Effector CD8-positive, alpha-beta T cell (primary cell): ENCODE measurements at regions not wholly inside any gene's neighbourhood (a gene's known extent, or its start where the extent isn't known, plus 50 kb on each side); places are given as distances from the start of the nearest gene placed in this dataset.
"Not testable (repeated sequence)": the region's sequence is repeated elsewhere in the genome, so short reads cannot be mapped to it uniquely, and the experiment has no call there.

ENCODE experiments used
- DNase-seq: peaks from one replicate; lab custom pipeline; 2025; lab: John Stamatoyannopoulos, UW

GRCh38 chr10:9510626-9511025 lies 1456.1 kb downstream of the GATA3 start:
- DNase-seq, result no peak

GRCh38 chr10:9515922-9516321 lies 1461.4 kb downstream of the GATA3 start:
- no peak for DNase-seq

DNA sequence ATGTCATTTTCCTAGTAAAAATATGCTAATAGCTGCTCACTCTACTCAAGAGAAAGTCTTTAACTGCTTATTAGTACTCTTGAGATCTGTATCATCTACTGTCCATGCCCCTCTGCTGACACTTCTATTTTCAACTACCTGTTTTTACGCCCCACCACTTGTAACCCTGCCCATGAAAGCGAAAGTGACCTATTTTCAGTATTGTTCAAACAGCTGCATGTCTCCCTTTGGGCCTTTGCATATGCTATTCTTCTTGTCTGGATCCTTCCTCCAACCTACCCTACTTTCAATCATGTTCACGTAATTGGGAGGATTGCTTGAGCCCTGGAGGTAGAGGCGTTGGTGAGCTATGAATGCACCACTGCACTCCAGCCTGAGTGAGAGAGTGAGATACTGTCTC lies 1481.3 kb downstream of the GATA3 start:
- no peak for DNase-seq

GRCh38 chr10:9545073-9545472 lies 1472.6 kb upstream of the CELF2 start:
- DNase-seq, result no peak

DNA sequence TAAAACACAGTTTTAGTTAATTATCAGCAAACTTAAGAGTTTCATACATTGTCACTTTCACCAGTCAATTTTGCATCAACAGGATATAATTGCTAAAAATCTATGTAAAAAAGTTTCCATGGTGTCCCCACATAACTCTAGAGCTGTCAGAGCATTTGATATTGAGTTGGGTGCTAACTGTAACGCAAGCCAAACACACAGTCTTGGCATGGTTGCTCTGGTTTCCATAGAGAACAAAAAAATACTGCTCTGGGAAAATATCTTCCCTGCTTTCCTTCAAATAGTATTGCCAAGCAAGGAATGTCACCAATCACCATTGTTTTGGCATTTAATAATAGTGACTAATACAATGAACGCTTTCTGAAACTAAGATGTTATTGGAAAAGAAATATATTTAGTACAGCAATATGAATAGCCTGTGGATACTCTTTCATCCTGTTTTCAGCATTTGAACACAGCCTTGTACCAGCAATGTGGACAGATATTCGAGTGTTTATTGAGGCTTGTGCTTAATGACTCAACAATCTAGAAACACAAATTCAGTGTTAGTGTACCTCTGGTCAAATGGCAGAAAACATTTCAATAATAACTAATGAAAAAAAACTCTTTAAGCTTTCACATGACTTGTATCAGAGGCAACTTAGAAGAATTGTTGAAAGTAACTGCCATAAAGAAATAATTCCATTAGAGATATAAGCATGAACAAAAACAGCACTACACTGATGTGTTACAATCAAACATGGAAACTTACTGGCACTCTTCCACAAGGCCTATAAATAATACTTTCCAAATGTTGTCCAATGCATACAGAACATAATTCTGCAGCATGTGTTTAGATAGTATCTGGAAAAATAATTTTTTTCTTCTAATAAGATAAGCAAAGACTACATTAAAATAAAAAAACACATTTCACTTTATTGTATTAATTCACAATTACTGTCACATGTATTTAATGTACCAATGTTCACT lies 1469.5 kb upstream of the CELF2 start:
- no peak for DNase-seq

- no peak for DNase-seq
Measured at GRCh38 chr10:9550810-9551209, 1466.9 kb upstream of the CELF2 start.

GRCh38 chr10:9554321-9554720 lies 1463.4 kb upstream of the CELF2 start:
- no peak for DNase-seq

GRCh38 chr10:9560976-9561375 lies 1456.7 kb upstream of the CELF2 start:
- DNase-seq, result no peak

- DNase-seq, result no peak
Measured at GRCh38 chr10:9561821-9562505, 1455.7 kb upstream of the CELF2 start.

DNA sequence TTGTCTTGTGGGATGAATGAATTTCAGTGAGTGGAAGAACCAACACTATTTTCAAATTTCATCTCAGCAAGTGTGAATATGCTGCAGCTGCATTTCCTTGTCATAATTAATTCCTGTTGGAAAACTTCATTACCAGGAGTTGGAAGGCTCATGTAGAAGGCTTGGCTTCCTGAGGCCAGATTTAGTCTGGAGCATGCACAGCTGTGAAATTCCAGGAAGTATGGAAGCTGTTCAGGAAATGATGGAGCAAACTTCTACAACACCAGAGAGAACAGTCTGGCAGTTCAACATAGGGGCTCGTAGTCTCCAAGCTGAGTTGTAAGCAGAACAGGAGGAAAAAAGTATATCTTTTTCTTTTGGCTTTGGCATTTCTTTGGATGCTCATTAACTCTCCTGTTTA lies 1439.9 kb upstream of the CELF2 start:
- no peak for DNase-seq

- DNase-seq, result no peak
Measured at GRCh38 chr10:9579110-9579705, 1438.5 kb upstream of the CELF2 start.

- not testable (repeated sequence) for DNase-seq
Measured at GRCh38 chr10:9582803-9583202, 1434.9 kb upstream of the CELF2 start.

- DNase-seq, result no peak
Measured at GRCh38 chr10:9596368-9596920, 1421.2 kb upstream of the CELF2 start.

DNA sequence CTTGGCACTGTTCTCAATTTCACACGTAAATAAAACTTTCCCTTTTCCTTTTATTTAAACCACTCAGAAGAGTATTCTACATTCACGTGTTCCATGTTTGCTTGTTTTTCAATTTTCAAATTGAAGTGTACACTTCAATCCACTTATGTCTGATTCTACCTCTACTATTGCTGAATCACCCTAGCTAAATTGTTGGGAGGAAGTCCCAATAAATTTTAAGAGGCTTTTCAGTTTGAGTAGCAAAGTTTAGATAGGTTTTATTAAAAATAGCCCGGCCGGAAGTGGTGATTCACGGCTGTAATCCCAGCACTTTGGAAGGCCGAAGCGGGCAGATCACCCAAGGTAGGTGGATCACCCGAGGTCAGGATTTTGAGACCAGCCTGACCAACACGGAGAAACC lies 1414.7 kb upstream of the CELF2 start:
- no peak for DNase-seq

DNA sequence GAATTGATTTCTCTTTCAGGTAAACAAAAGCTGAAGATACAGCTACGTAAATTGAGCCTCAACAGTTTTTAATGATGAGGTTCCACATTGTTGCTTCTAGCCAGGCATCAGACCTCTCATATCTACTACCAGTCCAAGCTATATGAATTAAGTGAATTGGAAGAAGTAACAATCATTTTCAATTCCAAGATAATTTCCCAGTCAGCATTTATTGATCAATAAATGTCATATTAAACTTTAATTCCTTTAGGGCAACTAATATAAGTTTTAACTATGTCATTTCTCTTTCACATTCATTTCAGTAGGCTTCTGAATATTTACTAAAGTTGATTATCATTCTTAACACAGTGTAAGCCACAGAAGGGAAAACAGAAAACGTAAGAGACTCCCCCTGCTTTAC lies 1413.7 kb upstream of the CELF2 start:
- DNase-seq, result no peak

- DNase-seq, result no peak
Measured at GRCh38 chr10:9605231-9605630, 1412.4 kb upstream of the CELF2 start.

DNA sequence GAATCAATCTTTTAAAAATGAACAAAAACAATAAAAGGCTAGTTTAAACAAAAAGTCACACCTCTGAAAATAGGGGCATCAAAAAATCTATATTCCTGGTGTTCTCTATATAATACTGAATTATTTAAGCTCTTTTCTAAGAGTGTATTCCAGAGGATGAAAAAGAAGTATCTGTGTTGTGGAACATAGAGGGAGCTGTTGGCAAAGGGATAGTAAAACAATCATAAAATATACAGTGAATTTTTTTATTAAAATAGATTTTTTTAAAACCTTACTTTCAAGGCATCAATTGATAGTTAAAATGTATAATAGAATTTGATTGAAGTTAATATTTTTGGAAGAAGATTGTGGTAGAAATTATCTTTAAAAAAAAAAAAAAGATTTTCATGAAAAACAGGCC lies 1409.1 kb upstream of the CELF2 start:
- DNase-seq, result no peak

GRCh38 chr10:9613338-9614075 lies 1404.2 kb upstream of the CELF2 start:
- no peak for DNase-seq

GRCh38 chr10:9615189-9615588 lies 1402.5 kb upstream of the CELF2 start:
- DNase-seq, result no peak

GRCh38 chr10:9621216-9621615 lies 1396.5 kb upstream of the CELF2 start:
- no peak for DNase-seq

DNA sequence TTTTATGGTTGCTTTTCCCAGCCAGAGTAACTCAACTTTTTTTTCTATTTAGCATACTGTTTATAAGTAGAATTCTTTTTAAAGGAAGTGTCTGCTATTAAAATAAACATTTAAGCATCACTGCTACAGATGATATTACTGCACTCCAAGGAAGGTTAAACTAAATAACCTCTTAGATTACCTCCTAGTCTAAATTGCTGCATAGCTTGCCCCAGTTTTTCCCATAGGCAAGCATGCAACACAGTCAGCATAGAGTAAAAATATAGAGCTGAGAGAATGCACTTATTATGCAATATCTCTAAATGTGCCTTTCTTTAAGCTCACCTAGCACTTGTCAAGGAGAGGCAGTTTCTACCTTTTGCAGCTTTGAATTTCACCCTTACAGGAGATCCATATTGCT lies 1392.4 kb upstream of the CELF2 start:
- DNase-seq, result no peak

DNA sequence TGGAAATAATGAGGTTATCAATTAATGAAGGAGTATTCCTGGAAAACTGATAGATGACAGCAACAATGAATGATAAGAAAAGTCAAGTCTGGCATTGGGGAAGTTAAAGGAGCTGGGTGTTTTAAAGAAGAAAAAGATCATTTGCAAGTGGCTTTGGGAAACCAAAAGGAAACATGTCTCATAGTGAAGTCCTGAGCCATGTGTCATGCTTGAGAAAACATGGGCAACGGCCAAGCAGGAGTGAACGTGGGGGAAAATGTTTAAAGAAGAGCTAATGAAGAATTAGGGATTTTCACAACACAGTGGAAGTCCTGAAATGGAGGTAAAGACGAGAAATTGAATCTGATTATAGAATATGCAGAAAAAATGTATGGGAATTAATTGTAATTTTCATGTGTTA lies 1383.2 kb upstream of the CELF2 start:
- no peak for DNase-seq
